VCaP (cell line): ENCODE measurements at regions not wholly inside any gene's neighbourhood (a gene's known extent, or its start where the extent isn't known, plus 50 kb on each side); places are given as distances from the start of the nearest gene placed in this dataset.

ENCODE experiments used
- H3K27ac ChIP-seq: fragments of 450-650 bp; 2 replicates; pipeline ENCODE4 v1.5.1; 2017
- CTCF ChIP-seq: fragments of 450-650 bp; conservative IDR thresholded peaks from 2 replicates; pipeline ENCODE4 v1.5.1; 2017; ENCODE audit warnings: mild to moderate bottlenecking, moderate library complexity

DNA sequence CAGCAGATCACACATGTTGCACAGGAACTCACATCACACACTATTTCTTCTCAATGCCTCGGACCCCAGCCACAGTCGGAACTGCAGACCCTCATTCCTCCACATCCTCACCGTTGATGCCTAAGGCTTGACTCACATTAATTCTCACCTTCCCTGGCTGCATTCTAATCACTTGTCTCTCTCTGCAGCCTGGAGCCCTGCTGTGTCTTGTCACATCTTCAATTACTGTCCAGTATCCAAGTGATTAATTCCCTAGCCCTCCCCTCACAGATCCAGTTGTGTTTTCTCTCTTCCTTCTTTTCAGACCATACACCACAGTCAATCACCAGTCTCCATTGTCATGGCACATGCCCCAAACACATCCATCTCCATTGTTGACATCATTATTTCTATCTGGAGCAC is 592.4 kb upstream of the IGFBP3 start:
- no peak for TF ChIP-seq CTCF
- no peak overlapping the region for H3K27ac ChIP-seq

- H3K27ac ChIP-seq = no peak overlapping the region
- TF ChIP-seq CTCF = no peak
These were observed 591.9 kb upstream of the IGFBP3 start for GRCh38 chr7:46512891-46513413.

DNA sequence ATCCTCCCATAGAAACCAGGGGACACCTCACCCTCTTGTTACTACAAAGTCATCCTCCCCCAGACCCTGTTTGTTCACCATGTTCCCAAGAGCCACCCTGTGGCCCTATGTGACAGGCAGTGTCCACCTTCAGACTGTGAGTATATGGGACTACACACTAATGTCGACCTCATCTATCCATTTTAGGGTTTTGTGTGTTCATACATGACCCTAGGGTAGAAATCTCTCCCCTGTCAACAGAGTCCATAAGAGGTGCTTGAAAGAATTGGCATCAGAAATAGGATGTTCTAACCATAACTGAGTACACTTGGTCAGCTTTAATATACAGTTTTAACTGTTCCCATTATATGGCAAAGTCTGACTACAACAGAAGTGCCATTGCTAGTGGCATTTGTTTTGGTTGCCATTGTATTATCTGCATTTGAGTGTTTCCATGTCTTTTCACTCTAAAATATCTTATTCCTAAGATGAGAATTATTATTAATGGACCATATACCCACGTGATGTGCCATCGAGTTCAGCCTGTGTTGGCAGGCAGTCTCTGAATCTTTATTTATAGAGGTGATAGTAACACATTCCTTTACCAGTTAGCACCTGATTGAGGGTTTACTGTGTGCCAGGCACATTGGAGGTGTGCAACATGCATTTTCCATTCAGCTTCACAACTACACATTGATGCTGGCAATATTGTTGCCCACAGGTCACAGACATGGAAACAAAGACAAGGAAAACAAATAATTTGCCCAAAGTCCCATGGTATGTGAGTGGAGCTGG is 590.6 kb upstream of the IGFBP3 start:
- H3K27ac ChIP-seq = no peak overlapping the region
- TF ChIP-seq CTCF = no peak

- TF ChIP-seq CTCF = 0 out of 2 replicates have a peak, but pooled peaks have one; percentile 8
- peak overlapping the region; percentile 71 for H3K27ac ChIP-seq
These were observed 587.5 kb upstream of the IGFBP3 start for GRCh38 chr7:46508583-46508982.

DNA sequence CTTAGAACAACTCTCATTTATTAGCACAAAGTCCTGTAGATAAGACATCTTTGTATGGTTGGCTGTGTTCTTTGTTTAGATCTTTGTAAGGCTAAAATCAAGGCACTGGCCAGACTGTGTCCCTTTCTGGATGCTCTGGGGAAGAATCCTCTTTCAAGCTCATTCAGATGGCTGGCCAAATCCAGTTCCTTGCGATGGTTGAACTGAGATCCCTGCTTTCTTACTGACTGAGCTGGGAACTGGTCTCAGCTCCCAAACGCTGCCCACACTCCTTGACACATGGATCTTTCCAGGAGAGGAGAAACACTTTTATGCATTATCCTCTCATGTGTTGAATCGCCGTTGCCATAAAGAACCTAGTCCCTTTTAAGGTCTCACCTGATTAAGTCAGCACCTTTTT is 586.5 kb upstream of the IGFBP3 start:
- TF ChIP-seq CTCF = no peak
- peak overlapping the region; percentile 71 for H3K27ac ChIP-seq

DNA sequence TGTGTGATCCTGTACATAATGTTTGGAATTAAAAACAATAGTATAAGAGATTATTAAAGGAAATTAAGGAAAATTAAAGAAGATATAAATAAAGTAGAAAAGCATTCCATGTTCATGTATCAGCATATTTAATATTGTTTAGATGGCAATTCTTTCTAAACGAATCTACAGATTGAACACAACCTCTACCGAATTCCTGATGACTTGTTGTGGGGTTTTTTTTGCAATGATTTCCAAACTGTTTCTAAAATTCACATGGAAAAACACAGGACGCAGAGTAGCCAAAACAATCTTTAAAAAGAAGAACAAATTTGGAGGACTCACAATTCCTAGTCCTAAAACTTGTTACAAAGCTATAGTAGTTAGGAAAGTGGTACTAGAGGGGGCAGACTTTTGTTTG is 573.4 kb upstream of the IGFBP3 start:
- no peak for TF ChIP-seq CTCF
- H3K27ac ChIP-seq = no peak overlapping the region

GRCh38 chr7:46494028-46494427 is 573.0 kb upstream of the IGFBP3 start:
- no peak for TF ChIP-seq CTCF
- no peak overlapping the region for H3K27ac ChIP-seq
